Caco-2 (cell line): ENCODE measurements at regions not wholly inside any gene's neighbourhood (a gene's known extent, or its start where the extent isn't known, plus 50 kb on each side); places are given as distances from the start of the nearest gene placed in this dataset.

Experiments used
- BruUV-seq: library from RNA; stranded (reverse); fragments of 400-500 nt; replicated peaks from 2 replicates; lab custom pipeline; 2021; lab: Mats Ljungman, UMichigan
- CTCF ChIA-PET: fragments of 300-600 bp; sonication (Branson Sonifier 250); formaldehyde crosslinking; loops from one replicate; lab custom pipeline; 2022; ENCODE audit warnings: antibody characterized with exemption; lab: Charles Lee
- POLR2A ChIA-PET: fragments of 300-600 bp; sonication (Branson Sonifier 250); formaldehyde crosslinking; loops from one replicate; lab custom pipeline; 2022; ENCODE audit warnings: antibody characterized with exemption; lab: Charles Lee
- DNase-seq, 2 experiments: peaks; one replicate each; pipeline versions ENCODE4 v3.0.0 to v3.0.0-alpha.2; 2020 to 2022
- H3K27me3 ChIP-seq: replicated peaks from 2 replicates; pipeline ENCODE4 v1.6.0; 2011; ENCODE audit warnings: low read length; ENCODE audit not compliant: control insufficient read depth, insufficient read depth
- H3K36me3 ChIP-seq: 2 replicates; pipeline ENCODE4 v1.5.1; 2011; ENCODE audit warnings: low read length; ENCODE audit not compliant: control insufficient read depth, insufficient read depth
- H3K4me1 ChIP-seq: fragments of 250-450 bp; sonication (Bioruptor Pico); 2 replicates; pipeline ENCODE4 v1.5.1; 2020; ENCODE audit warnings: mild to moderate bottlenecking
- H3K4me3 ChIP-seq: 2 replicates; pipeline ENCODE4 v1.5.1; 2011; ENCODE audit warnings: low read depth, mild to moderate bottlenecking, control low read depth, low read length
- H3K9me3 ChIP-seq: fragments of 250-450 bp; sonication (Bioruptor Pico); 2 replicates; pipeline ENCODE4 v1.5.1; 2020; ENCODE audit warnings: mild to moderate bottlenecking, moderate library complexity
- H3K27ac Mint-ChIP-seq: one replicate; pipeline ENCODE4 v1.8.0; 2022; ENCODE audit warnings: mixed read lengths; ENCODE audit not compliant: unreplicated experiment
- H3K27me3 Mint-ChIP-seq: one replicate; pipeline ENCODE4 v1.8.0; 2022; ENCODE audit warnings: mixed read lengths; ENCODE audit not compliant: insufficient read depth, unreplicated experiment
- H3K36me3 Mint-ChIP-seq: one replicate; pipeline ENCODE4 v1.8.0; 2022; ENCODE audit warnings: mild to moderate bottlenecking, mixed read lengths; ENCODE audit not compliant: insufficient read depth, unreplicated experiment
- H3K4me1 Mint-ChIP-seq: one replicate; pipeline ENCODE4 v1.8.0; 2022; ENCODE audit warnings: low read depth, mixed read lengths; ENCODE audit not compliant: unreplicated experiment
- H3K4me3 Mint-ChIP-seq: one replicate; pipeline ENCODE4 v1.8.0; 2022; ENCODE audit warnings: mild to moderate bottlenecking, moderate library complexity, mixed read lengths; ENCODE audit not compliant: unreplicated experiment
- H3K9me3 Mint-ChIP-seq: one replicate; pipeline ENCODE4 v1.8.0; 2022; ENCODE audit warnings: mixed read lengths; ENCODE audit not compliant: unreplicated experiment
- intact Hi-C: fragments of 100-400 bp; cut with micrococcal nuclease; formaldehyde crosslinking; loops from one replicate; pipeline ENCODE4 v1.10.0; 2022; ENCODE audit not compliant: unreplicated experiment
- TF ChIP-seq, protein P1 (sequence below), 2 experiments: fragments of 200-600 bp in 1 of 2; IDR thresholded peaks; 1 replicate in 1 of 2; 2 replicates in 1 of 2; pipeline versions ENCODE4 v1.5.1 to v1.8.0; 2011 to 2022; ENCODE audit warnings: antibody characterized with exemption in 1 of 2, control low read depth in 1 of 2, inconsistent platforms in 1 of 2, low read depth in 1 of 2, low read length in 1 of 2, mild to moderate bottlenecking in 1 of 2, moderate library complexity in 1 of 2; ENCODE audit not compliant: insufficient read depth in 1 of 2, severe bottlenecking in 1 of 2, unreplicated experiment in 1 of 2

DNA sequence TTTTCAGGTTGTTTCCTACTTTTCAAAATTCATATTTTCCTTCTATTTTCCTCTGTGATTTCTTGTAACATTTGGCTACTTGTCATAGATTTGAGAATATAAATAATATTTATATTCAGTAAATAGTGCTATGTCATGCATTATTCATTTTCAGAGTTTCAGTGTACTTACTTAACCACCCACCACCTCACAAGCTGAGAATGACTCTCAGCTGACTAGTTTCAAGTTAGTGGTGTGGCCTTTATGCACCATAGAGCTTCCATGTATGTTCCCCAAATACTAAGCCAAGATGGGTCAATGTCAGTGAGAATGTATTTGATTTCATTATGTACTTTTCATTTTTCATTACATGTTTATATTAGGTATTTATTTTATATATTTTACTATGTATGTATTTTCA, 56.9 kb upstream of the RGS1 start:
- intact Hi-C loops: no loop called here
- ChIA-PET CTCF (no interaction called here), POLR2A (no interaction called here)
- Mint-ChIP-seq H3K9me3 (no peaks in the 10 kb centered on the region), H3K27me3 (peaks cover 8% of the 10 kb centered on the region), H3K4me3 (no peak overlapping the region), H3K36me3 (no peaks in the 10 kb centered on the region), H3K4me1 (no peaks in the 10 kb centered on the region), H3K27ac (no peak overlapping the region)
- TF ChIP-seq, protein P1, sequence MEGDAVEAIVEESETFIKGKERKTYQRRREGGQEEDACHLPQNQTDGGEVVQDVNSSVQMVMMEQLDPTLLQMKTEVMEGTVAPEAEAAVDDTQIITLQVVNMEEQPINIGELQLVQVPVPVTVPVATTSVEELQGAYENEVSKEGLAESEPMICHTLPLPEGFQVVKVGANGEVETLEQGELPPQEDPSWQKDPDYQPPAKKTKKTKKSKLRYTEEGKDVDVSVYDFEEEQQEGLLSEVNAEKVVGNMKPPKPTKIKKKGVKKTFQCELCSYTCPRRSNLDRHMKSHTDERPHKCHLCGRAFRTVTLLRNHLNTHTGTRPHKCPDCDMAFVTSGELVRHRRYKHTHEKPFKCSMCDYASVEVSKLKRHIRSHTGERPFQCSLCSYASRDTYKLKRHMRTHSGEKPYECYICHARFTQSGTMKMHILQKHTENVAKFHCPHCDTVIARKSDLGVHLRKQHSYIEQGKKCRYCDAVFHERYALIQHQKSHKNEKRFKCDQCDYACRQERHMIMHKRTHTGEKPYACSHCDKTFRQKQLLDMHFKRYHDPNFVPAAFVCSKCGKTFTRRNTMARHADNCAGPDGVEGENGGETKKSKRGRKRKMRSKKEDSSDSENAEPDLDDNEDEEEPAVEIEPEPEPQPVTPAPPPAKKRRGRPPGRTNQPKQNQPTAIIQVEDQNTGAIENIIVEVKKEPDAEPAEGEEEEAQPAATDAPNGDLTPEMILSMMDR (IDR thresholded peaks at IDR 0.05; ENCODE audit: insufficient read depth in 1 of 2, low read depth in 1 of 2, low read length in 1 of 2, severe bottlenecking in 1 of 2, unreplicated experiment in 1 of 2): no peak
- no peaks in the 10 kb centered on the region for H3K9me3 ChIP-seq
- no peak for DNase-seq
- no peak overlapping the region for H3K4me3 ChIP-seq
- H3K27me3 ChIP-seq: no peaks in the 10 kb centered on the region; the same call in 1 of the 2 replicates
- H3K4me1 ChIP-seq: no peaks in the 10 kb centered on the region
- H3K36me3 ChIP-seq: no peaks in the 10 kb centered on the region
- BruUV-seq: no TSS peak

DNA sequence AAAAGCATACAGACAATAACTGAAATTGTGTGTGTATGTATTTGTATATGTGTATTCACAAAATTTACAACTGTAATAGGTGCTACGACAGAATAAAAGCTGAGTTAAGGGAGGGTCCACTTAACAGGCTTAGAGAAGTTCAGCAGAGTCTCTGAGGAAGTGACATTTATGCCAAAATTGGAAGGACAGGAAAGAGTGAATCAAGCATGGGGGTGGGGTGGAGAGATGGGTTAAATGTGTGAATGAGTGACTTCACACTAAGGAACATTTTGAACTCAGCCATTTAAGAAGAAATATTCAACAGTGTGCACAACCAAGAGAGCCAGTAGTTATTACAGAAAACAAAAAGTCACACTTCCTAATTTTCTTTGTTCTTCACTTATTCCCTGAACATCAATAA, 53.8 kb upstream of the RGS1 start:
- no TSS peak for BruUV-seq
- Histone ChIP-seq H3K4me3 (no peak overlapping the region), H3K9me3 (no peaks in the 10 kb centered on the region), H3K27me3 (no peaks in the 10 kb centered on the region; the same call in 1 of the 2 replicates), H3K36me3 (no peaks in the 10 kb centered on the region), H3K4me1 (no peaks in the 10 kb centered on the region)
- no peaks in the 10 kb centered on the region for H3K36me3 Mint-ChIP-seq
- CTCF ChIA-PET: no interaction called here
- intact Hi-C loops: no loop called here
- H3K9me3 Mint-ChIP-seq: no peaks in the 10 kb centered on the region
- no peak overlapping the region for H3K27ac Mint-ChIP-seq
- no peaks in the 10 kb centered on the region for H3K4me1 Mint-ChIP-seq
- no peak overlapping the region for H3K4me3 Mint-ChIP-seq
- DNase-seq: no peak
- peaks cover 17% of the 10 kb centered on the region for H3K27me3 Mint-ChIP-seq
- POLR2A ChIA-PET: no interaction called here
- TF ChIP-seq, protein P1 (IDR thresholded peaks at IDR 0.05; ENCODE audit: insufficient read depth in 1 of 2, low read depth in 1 of 2, low read length in 1 of 2, severe bottlenecking in 1 of 2, unreplicated experiment in 1 of 2): no peak

DNA sequence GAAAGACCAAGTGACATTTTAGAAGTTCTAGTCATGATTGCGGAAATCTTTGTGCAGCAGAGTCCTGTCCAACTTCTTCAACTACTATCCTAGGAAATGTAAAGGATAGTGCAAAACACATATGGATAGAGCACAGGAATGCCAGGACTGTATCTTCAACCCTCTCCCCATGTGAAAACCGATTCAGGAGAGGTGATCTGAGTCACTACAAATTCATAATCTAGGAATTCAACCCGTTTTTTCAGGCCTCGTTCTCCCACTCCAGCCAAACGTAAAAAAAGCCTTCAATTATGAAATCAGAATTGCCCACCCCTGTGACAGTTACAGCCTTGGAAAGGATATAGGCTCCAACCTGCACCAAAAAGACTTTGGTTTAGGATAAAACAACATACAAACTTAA, 52.9 kb upstream of the RGS1 start:
- H3K4me1 ChIP-seq: no peaks in the 10 kb centered on the region
- Mint-ChIP-seq H3K4me3 (no peak overlapping the region), H3K27me3 (peaks cover 14% of the 10 kb centered on the region), H3K27ac (no peak overlapping the region), H3K9me3 (no peaks in the 10 kb centered on the region), H3K4me1 (no peaks in the 10 kb centered on the region), H3K36me3 (no peaks in the 10 kb centered on the region)
- TF ChIP-seq, protein P1 (IDR thresholded peaks at IDR 0.05; ENCODE audit: insufficient read depth in 1 of 2, low read depth in 1 of 2, low read length in 1 of 2, severe bottlenecking in 1 of 2, unreplicated experiment in 1 of 2): no peak
- no peak for DNase-seq
- no peak overlapping the region for H3K4me3 ChIP-seq
- no TSS peak for BruUV-seq
- POLR2A ChIA-PET: no interaction called here
- no peaks in the 10 kb centered on the region for H3K36me3 ChIP-seq
- no peaks in the 10 kb centered on the region; the same call in 1 of the 2 replicates for H3K27me3 ChIP-seq
- H3K9me3 ChIP-seq: no peaks in the 10 kb centered on the region
- intact Hi-C loops: no loop called here
- CTCF ChIA-PET: no interaction called here
